ENCODE measurements at regions not wholly inside any gene's neighbourhood (a gene's known extent, or its start where the extent isn't known, plus 50 kb on each side); places are given as distances from the start of the nearest gene placed in this dataset.

DNA sequence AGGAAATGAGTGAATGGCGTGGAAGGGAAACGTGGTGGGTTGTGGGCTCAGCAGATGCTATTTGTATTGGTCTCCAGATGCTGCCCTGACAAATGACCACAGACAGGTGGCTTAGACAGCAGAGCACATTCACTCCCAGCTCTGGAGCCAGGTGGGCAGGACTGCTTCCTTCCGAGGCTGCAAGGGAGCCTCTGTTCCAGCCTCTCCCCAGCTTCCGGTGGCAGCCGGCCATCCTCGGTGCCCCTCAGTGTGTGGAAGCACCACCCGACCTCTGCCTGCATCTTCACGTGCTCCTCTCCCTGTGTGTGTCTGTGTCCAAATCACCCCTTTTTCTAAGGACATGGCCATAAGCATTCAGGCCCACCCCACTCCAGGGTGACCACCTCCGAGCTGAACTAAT lies 105.1 kb downstream of the SOX1 start:
- TF ChIP-seq POLR2A (IDR thresholded peaks at IDR 0.05) (no peak), CTCF (IDR thresholded peaks at IDR 0.05) (no peak)

Data from thyroid gland (tissue), 4 donors.